HG03521 (cell line): ENCODE measurements at regions not wholly inside any gene's neighbourhood (a gene's known extent, or its start where the extent isn't known, plus 50 kb on each side); places are given as distances from the start of the nearest gene placed in this dataset.

Source experiments
- ATAC-seq: cut with Tn5 transposase; IDR thresholded peaks from one replicate; pipeline ENCODE4 v1.9.1; 2021; ENCODE audit warnings: mild to moderate bottlenecking, moderate library complexity; ENCODE audit not compliant: unreplicated experiment

- no peak for ATAC-seq
Measured at GRCh38 chr2:7829241-7829640, 852.6 kb upstream of the ID2 start.

- no peak for ATAC-seq
Measured at GRCh38 chr2:7830616-7831015, 851.2 kb upstream of the ID2 start.

- no peak for ATAC-seq
Measured at GRCh38 chr2:7835151-7835550, 846.7 kb upstream of the ID2 start.

DNA sequence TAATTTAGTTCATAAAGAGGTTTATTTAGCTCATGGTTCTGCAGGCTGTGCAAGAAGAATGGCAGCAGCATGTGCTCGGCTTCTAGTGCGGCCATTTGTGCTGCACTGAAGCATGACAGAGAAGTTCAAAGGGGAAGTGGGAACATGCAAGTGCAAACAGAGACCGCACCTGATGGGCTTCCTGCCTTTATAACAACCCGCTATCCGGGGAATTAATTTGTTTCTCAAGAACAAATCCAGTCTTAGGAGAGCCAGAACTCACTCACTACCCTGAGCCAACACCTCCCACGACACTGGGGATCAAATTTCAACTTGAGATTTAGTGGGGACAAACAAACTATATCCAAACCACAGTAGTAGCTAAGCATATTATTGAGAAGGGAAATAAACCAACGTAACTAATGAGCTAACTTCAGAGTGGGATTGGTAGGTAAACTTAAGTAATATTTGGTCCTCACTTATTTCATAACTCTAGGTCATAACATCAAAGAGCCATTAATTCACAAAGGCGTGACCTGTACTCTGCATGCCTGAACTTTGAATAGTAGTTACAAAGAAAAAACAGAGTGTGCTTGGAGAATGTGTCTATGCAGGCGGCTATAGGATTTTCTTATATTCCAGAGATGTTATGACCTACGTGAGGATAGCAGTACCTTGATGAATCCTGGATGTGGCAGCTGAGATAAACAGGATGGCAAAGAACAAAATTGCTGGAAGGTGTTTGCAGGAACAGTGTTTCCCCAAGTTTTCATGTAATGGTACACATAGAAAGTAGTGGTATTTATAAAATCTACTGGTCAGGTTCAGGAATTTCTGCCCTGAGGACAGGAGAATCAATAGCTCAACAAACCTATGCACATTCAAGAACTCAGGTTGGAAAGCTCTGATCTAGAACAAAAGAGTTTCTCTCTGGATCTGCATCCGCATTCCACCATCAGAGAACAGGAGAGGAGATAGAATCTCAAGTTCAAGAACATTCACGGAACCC lies 845.9 kb upstream of the ID2 start:
- peak; percentile 85 for ATAC-seq

DNA sequence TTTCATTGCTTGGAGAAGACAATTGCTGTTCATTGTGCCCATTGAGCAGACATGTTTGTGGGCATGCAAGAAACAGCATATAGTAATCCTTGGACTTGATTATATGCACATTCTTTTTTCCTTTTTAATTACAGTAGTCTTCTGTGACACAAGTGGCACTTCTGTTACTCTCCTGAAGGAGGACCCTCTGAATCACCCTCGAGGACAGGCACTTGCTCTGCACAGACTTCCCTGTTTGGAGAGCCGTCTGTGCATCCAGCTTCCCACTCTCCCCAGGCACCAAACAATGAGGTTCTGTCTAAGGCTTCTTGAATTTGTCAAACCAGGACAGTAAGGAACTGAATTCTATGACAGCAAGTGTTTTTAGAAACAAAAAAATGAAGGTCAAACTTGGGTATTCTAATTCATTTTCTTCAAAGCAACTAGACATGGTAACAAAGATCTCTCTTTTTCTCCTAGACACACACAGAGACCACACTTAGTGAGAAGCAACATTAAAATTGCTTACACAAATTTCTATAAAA lies 844.6 kb upstream of the ID2 start:
- no peak for ATAC-seq

- ATAC-seq, result no peak
Measured at GRCh38 chr2:7838669-7839068, 843.2 kb upstream of the ID2 start.

DNA sequence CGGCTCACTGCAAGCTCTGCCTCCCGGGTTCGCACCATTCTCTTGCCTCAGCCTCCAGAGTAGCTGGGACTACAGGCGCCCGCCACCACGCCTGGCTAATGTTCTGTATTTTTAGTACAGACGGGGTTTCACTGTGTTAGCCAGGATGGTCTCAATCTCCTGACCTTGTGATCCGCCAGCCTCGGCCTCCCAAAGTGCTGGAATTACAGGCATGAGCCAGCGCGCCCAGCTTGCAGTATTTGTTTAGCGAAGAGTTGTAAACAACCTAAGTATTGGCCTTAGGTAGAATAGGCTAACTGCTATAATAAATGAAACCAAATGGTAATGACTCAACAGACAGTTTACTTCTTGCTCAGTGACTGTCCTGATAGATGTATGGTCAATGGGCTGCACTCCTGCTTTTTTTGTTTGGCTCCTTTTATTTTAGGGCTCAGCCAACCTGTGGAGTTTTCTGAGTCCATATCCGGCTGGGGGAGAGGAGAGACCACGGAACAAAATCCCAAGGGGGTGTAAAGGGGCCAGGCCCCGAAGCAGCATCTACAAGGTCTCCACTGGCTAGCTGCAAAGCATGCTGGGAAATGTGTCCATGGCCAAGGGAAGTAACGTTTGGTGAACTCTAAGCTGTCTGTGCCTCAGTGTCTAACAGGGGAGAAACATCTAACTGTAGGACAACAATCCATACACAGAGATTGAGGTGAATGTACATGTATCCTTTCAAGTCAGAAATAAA lies 841.0 kb upstream of the ID2 start:
- no peak for ATAC-seq

GRCh38 chr2:7841751-7842150 lies 840.1 kb upstream of the ID2 start:
- ATAC-seq, result no peak

DNA sequence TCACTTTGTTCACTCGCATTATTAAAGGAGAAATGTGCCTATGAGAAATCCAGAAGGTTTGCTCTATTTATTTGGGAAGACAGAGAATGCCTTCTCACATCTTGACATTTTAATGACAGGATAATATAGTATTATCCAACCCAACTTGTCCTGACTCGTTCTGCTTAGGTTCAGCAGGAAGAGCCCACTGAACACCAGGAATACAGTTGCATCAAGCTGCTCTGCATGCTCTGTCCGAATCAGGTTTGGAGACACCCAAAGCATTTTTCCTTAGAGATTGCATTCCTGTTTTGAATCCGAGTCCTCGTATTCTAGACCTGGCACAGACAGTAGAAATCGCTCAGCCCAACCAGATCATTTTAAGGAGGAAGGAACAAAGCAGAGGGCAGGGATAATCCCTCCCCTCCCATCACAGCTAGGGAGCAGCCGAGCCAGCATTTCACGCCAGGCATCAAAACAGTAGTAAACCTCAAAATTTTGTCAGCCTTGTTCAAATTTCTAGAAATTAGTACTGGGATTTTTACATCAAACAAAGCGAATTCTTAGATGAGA lies 837.4 kb upstream of the ID2 start:
- no peak for ATAC-seq

GRCh38 chr2:7845332-7845731 lies 836.5 kb upstream of the ID2 start:
- no peak for ATAC-seq

- ATAC-seq, result no peak
Measured at GRCh38 chr2:7846607-7847006, 835.2 kb upstream of the ID2 start.

- ATAC-seq, result no peak
Measured at GRCh38 chr2:7847321-7847720, 834.5 kb upstream of the ID2 start.

GRCh38 chr2:7849027-7849426 lies 832.8 kb upstream of the ID2 start:
- no peak for ATAC-seq

- no peak for ATAC-seq
Measured at GRCh38 chr2:7849531-7849930, 832.3 kb upstream of the ID2 start.

DNA sequence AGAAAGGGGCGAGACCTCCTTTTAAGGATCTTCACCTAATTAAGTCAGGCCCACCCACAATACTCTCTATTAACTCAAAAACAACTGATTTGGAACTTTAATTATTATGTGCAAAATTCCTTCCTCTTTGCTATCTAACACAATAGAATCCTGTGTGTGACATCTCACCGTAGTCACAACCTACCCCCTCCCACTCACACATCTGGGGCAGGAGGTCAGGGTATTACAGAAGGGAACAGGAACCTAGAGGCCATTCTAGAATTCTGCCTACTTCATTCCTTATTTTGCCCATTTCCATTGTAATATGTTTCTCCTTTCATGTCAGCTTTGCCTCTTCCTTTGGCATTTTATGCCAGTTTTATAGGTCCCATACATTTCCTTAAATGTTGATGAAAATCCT lies 829.3 kb upstream of the ID2 start:
- ATAC-seq, result no peak

DNA sequence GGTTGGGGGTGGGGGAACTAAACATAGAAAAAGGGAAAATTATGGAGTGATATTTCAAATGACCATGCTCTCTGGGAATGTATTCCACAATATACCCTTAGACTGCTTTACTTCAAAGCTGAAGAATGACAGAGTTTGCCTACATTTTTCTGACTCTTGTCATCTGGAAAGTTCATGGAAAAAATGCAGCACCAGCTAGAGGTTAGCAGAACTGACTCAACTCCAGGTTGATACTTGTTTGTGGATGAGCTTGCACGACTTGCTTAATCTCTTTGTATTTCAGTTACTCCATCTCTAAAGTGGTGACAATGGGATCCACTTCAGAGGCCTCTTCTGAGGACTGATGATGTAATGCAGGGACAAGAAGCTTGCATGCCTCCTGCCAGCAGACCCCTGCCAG lies 824.0 kb upstream of the ID2 start:
- ATAC-seq, result no peak

GRCh38 chr2:7858624-7859023 lies 823.2 kb upstream of the ID2 start:
- no peak for ATAC-seq

GRCh38 chr2:7860693-7861092 lies 821.2 kb upstream of the ID2 start:
- ATAC-seq, result no peak

GRCh38 chr2:7861910-7862702 lies 819.8 kb upstream of the ID2 start:
- no peak for ATAC-seq

- ATAC-seq, result no peak
Measured at GRCh38 chr2:7866104-7866503, 815.8 kb upstream of the ID2 start.

DNA sequence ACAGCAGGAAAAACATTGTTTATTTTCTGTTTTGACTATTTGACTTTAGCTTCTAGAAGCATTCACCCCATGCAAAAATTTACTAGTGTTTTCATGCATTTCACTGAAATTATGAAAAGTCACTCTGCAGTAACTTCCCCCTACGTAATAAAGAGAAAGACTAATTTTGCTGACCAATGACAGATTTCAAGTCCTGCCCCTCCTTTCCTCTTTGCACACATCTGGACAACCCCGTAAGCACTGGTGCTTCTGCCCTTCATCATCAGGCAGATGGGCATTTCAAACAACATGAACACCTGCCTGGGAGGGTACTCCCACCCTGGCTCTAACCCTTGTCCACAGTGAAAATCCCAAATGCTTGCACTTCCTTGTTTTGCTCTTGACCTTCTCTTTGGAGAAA lies 815.0 kb upstream of the ID2 start:
- no peak for ATAC-seq
